Activated CD8-positive, alpha-beta memory T cell treated with anti-CD3 and anti-CD28 coated beads, Interleukin-2, amount 50 U/mL, for 24 hours (primary cell): ENCODE measurements at regions not wholly inside any gene's neighbourhood (a gene's known extent, or its start where the extent isn't known, plus 50 kb on each side); places are given as distances from the start of the nearest gene placed in this dataset.

Experiments used
- DNase-seq: peaks from one replicate; pipeline ENCODE4 v3.0.0-alpha.2; 2020; ENCODE audit errors: extremely low read depth

GRCh38 chr22:49180683-49181024 is 647.0 kb downstream of the BRD1 start:
- no peak for DNase-seq

- DNase-seq, result no peak
Measured at GRCh38 chr22:49179886-49180682, 647.6 kb downstream of the BRD1 start.

- no peak for DNase-seq
Measured at GRCh38 chr22:49179175-49179574, 648.5 kb downstream of the BRD1 start.

GRCh38 chr22:49178246-49179005 is 649.2 kb downstream of the BRD1 start:
- no peak for DNase-seq

GRCh38 chr22:49177666-49178065 is 650.0 kb downstream of the BRD1 start:
- DNase-seq, result no peak

GRCh38 chr22:49176956-49177355 is 650.7 kb downstream of the BRD1 start:
- no peak for DNase-seq

- DNase-seq, result no peak
Measured at GRCh38 chr22:49170053-49170452, 657.6 kb downstream of the BRD1 start.

GRCh38 chr22:49169074-49169744 is 658.5 kb downstream of the BRD1 start:
- no peak for DNase-seq

GRCh38 chr22:49168219-49168813 is 659.4 kb downstream of the BRD1 start:
- DNase-seq, result no peak

- no peak for DNase-seq
Measured at GRCh38 chr22:49166746-49167145, 660.9 kb downstream of the BRD1 start.

GRCh38 chr22:49166211-49166610 is 661.5 kb downstream of the BRD1 start:
- no peak for DNase-seq

GRCh38 chr22:49164773-49165320 is 662.8 kb downstream of the BRD1 start:
- DNase-seq, result no peak

GRCh38 chr22:49163960-49164690 is 663.5 kb downstream of the BRD1 start:
- no peak for DNase-seq

GRCh38 chr22:49163258-49163959 is 664.3 kb downstream of the BRD1 start:
- DNase-seq, result no peak

- no peak for DNase-seq
Measured at GRCh38 chr22:49162841-49163240, 664.8 kb downstream of the BRD1 start.

- no peak for DNase-seq
Measured at GRCh38 chr22:49161002-49161850, 666.4 kb downstream of the BRD1 start.

GRCh38 chr22:49160261-49161001 is 667.2 kb downstream of the BRD1 start:
- DNase-seq, result no peak

GRCh38 chr22:49159711-49160110 is 668.0 kb downstream of the BRD1 start:
- DNase-seq, result no peak
